ENCODE measurements at regions not wholly inside any gene's neighbourhood (a gene's known extent, or its start where the extent isn't known, plus 50 kb on each side); places are given as distances from the start of the nearest gene placed in this dataset.

DNA sequence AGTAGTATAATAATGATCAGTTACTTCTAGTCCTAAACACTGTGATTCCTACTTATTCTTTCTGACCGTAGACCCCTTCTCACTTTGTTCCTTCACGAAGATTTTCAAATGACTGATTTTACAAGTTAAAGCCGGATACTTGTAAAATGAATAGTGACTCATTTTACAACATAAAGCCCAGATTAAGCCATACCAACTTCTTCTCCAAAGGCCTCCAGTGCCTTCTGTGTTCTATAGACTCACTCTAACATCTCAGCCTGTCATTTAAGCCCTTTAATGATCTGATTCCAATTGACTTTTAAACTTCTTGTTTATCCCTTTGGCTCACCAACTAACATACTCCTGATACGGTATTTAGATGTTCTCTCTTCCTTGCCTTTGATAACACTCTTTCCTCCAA, 480.0 kb upstream of the HS3ST1 start:
- TF ChIP-seq, protein P1, sequence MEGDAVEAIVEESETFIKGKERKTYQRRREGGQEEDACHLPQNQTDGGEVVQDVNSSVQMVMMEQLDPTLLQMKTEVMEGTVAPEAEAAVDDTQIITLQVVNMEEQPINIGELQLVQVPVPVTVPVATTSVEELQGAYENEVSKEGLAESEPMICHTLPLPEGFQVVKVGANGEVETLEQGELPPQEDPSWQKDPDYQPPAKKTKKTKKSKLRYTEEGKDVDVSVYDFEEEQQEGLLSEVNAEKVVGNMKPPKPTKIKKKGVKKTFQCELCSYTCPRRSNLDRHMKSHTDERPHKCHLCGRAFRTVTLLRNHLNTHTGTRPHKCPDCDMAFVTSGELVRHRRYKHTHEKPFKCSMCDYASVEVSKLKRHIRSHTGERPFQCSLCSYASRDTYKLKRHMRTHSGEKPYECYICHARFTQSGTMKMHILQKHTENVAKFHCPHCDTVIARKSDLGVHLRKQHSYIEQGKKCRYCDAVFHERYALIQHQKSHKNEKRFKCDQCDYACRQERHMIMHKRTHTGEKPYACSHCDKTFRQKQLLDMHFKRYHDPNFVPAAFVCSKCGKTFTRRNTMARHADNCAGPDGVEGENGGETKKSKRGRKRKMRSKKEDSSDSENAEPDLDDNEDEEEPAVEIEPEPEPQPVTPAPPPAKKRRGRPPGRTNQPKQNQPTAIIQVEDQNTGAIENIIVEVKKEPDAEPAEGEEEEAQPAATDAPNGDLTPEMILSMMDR (conservative IDR thresholded peaks at IDR 0.05; ENCODE audit: low read depth, low read length), result no peak
- TF ChIP-seq SMC3 (IDR thresholded peaks at IDR 0.05; ENCODE audit: low read depth, low read length) (no peak), POLR2A (IDR thresholded peaks at IDR 0.05; ENCODE audit: low read depth, low read length) (no peak), MAZ (IDR thresholded peaks at IDR 0.05; ENCODE audit: borderline replicate concordance, low read depth, low read length) (no peak), RAD21 (IDR thresholded peaks at IDR 0.05; ENCODE audit: low read length) (no peak), MAFK (IDR thresholded peaks at IDR 0.05; ENCODE audit: low read depth, low read length) (no peak)
- TF ChIP-seq, protein P2, sequence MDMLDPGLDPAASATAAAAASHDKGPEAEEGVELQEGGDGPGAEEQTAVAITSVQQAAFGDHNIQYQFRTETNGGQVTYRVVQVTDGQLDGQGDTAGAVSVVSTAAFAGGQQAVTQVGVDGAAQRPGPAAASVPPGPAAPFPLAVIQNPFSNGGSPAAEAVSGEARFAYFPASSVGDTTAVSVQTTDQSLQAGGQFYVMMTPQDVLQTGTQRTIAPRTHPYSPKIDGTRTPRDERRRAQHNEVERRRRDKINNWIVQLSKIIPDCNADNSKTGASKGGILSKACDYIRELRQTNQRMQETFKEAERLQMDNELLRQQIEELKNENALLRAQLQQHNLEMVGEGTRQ (IDR thresholded peaks at IDR 0.05; ENCODE audit: low read depth, low read length), result no peak
